ENCODE measurements at regions not wholly inside any gene's neighbourhood (a gene's known extent, or its start where the extent isn't known, plus 50 kb on each side); places are given as distances from the start of the nearest gene placed in this dataset.

DNA sequence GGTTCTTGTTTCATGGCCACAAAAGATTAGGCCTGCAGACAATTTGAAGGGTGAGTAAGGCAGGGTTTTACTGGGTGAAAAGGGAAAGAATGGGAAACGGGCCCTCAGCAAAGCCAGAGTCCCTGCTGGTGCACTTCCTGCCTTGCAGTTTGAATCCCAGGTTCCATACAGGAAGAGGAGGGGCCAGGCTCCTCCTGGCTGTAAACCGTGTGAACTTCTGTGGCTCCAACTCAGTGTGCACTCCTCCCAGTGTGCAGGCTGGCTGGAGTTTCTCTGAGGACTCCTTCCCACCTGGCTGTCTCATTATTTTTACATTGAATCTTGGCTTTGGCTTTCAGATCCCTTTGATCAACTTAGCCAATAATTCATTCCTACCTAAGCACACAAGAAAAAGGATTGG, 367.1 kb upstream of the KLF4 start (continued):
- TF ChIP-seq, protein P1, sequence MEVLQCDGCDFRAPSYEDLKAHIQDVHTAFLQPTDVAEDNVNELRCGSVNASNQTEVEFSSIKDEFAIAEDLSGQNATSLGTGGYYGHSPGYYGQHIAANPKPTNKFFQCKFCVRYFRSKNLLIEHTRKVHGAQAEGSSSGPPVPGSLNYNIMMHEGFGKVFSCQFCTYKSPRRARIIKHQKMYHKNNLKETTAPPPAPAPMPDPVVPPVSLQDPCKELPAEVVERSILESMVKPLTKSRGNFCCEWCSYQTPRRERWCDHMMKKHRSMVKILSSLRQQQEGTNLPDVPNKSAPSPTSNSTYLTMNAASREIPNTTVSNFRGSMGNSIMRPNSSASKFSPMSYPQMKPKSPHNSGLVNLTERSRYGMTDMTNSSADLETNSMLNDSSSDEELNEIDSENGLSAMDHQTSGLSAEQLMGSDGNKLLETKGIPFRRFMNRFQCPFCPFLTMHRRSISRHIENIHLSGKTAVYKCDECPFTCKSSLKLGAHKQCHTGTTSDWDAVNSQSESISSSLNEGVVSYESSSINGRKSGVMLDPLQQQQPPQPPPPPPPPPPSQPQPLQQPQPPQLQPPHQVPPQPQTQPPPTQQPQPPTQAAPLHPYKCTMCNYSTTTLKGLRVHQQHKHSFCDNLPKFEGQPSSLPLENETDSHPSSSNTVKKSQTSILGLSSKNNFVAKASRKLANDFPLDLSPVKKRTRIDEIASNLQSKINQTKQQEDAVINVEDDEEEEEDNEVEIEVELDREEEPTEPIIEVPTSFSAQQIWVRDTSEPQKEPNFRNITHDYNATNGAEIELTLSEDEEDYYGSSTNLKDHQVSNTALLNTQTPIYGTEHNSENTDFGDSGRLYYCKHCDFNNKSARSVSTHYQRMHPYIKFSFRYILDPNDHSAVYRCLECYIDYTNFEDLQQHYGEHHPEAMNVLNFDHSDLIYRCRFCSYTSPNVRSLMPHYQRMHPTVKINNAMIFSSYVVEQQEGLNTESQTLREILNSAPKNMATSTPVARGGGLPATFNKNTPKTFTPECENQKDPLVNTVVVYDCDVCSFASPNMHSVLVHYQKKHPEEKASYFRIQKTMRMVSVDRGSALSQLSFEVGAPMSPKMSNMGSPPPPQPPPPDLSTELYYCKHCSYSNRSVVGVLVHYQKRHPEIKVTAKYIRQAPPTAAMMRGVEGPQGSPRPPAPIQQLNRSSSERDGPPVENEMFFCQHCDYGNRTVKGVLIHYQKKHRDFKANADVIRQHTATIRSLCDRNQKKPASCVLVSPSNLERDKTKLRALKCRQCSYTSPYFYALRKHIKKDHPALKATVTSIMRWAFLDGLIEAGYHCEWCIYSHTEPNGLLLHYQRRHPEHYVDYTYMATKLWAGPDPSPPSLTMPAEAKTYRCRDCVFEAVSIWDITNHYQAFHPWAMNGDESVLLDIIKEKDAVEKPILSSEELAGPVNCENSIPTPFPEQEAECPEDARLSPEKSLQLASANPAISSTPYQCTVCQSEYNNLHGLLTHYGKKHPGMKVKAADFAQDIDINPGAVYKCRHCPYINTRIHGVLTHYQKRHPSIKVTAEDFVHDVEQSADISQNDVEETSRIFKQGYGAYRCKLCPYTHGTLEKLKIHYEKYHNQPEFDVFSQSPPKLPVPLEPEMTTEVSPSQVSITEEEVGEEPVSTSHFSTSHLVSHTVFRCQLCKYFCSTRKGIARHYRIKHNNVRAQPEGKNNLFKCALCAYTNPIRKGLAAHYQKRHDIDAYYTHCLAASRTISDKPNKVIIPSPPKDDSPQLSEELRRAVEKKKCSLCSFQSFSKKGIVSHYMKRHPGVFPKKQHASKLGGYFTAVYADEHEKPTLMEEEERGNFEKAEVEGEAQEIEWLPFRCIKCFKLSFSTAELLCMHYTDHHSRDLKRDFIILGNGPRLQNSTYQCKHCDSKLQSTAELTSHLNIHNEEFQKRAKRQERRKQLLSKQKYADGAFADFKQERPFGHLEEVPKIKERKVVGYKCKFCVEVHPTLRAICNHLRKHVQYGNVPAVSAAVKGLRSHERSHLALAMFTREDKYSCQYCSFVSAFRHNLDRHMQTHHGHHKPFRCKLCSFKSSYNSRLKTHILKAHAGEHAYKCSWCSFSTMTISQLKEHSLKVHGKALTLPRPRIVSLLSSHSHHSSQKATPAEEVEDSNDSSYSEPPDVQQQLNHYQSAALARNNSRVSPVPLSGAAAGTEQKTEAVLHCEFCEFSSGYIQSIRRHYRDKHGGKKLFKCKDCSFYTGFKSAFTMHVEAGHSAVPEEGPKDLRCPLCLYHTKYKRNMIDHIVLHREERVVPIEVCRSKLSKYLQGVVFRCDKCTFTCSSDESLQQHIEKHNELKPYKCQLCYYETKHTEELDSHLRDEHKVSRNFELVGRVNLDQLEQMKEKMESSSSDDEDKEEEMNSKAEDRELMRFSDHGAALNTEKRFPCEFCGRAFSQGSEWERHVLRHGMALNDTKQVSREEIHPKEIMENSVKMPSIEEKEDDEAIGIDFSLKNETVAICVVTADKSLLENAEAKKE (CRISPR knock-in tag; IDR thresholded peaks at IDR 0.05), result no peak
- no peak for TF ChIP-seq ZNF114 (CRISPR knock-in tag; IDR thresholded peaks at IDR 0.05)

DNA sequence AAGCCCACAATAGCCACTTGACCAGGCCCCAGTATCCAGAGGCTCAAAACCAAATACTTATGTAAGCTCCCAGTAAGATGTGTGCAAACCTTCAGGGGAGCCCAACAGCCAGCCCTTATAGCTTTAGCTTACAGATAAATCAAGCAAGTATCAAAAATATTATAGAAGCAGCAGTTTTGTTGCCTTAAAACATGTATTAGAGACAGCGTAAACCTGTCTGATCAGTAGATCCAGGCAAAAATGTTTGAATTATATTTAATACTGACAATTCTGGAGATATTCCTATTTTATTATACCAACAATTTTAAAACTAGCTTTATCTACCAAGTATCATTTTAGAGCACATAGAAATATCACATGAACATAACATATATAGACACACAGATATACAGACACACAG, 365.6 kb upstream of the KLF4 start:
- Mint-ChIP-seq H3K36me3 (ENCODE audit: low read depth) (peaks cover 7% of the 10 kb centered on the region; the same call in 2 of the 3 replicates), H3K4me3 (no peak overlapping the region), H3K4me1 (no peaks in the 10 kb centered on the region), H3K9me3 (peaks cover 12% of the 10 kb centered on the region; the same call in 2 of the 3 replicates), H3K27ac (no peak overlapping the region), H3K27me3 (ENCODE audit: insufficient read depth, low read depth, poor library complexity) (no peaks in the 10 kb centered on the region)
- H3K27ac ChIP-seq (ENCODE audit: low read depth), result no peak overlapping the region
- H3K4me3 ChIP-seq, result no peak overlapping the region
- H3K4me2 ChIP-seq, result no peak overlapping the region
- DNase-seq (ENCODE audit: low spot score) (no peak), ATAC-seq (no peak)
- TF ChIP-seq POLR2AphosphoS5 (IDR thresholded peaks at IDR 0.05; ENCODE audit: low read depth), result no peak
- no peak for TF ChIP-seq ZNF331 (CRISPR knock-in tag; IDR thresholded peaks at IDR 0.05; ENCODE audit: low read depth)
- H3K4me1 ChIP-seq (ENCODE audit: insufficient read depth), result no peaks in the 10 kb centered on the region
- H3F3A ChIP-seq (replicated peaks; ENCODE audit: low read depth), result no peaks in the 10 kb centered on the region
- H3K9me2 ChIP-seq (ENCODE audit: insufficient read depth), result no peaks in the 10 kb centered on the region
- H4K20me1 ChIP-seq (replicated peaks; ENCODE audit: insufficient read depth), result no peaks in the 10 kb centered on the region
- peaks cover 14% of the 10 kb centered on the region; the same call in 1 of the 2 replicates for H3K36me3 ChIP-seq (ENCODE audit: insufficient read depth)
- H3K79me2 ChIP-seq (replicated peaks; ENCODE audit: insufficient read depth), result no peaks in the 10 kb centered on the region
- no peak overlapping the region for H2AFZ ChIP-seq
- no peaks in the 10 kb centered on the region for H3K27me3 ChIP-seq (ENCODE audit: insufficient read depth)

DNA sequence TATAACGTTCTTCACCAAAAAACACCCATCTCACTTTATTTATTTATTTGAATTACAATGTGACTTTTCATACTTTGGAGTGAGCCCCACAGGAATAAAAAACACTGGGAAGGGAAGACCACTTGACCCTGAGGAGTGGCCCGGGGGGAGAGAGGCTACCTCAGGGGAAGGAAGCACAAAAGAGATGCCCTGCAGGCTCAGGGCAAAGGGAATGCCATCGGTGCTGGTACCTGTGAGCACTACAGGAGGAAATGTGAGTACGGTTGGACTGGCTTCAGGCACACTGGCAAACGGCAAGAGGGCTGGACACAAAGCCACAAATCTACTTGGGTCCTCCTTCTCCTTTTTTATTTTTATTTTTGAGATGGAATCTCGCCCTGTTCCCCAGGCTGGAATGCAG, 363.9 kb upstream of the KLF4 start:
- H3K27ac ChIP-seq (ENCODE audit: low read depth), result no peak overlapping the region
- H3F3A ChIP-seq (replicated peaks; ENCODE audit: low read depth), result no peaks in the 10 kb centered on the region
- H3K4me3 ChIP-seq, result no peak overlapping the region
- Mint-ChIP-seq H3K36me3 (ENCODE audit: low read depth) (peaks cover 7% of the 10 kb centered on the region; the same call in 2 of the 3 replicates), H3K9me3 (peaks cover 12% of the 10 kb centered on the region; the same call in 2 of the 3 replicates), H3K4me3 (no peak overlapping the region), H3K27me3 (ENCODE audit: insufficient read depth, low read depth, poor library complexity) (no peaks in the 10 kb centered on the region), H3K4me1 (0 out of 3 replicates have a peak, but pooled peaks cover 3% of the 10 kb centered on the region), H3K27ac (no peak overlapping the region)
- H2AFZ ChIP-seq, result no peak overlapping the region
- no peak for DNase-seq (ENCODE audit: low spot score)
- H4K20me1 ChIP-seq (replicated peaks; ENCODE audit: insufficient read depth), result no peaks in the 10 kb centered on the region
- peaks cover 6% of the 10 kb centered on the region; the same call in 1 of the 2 replicates for H3K9me2 ChIP-seq (ENCODE audit: insufficient read depth)
- no peak overlapping the region for H3K4me2 ChIP-seq
- H3K79me2 ChIP-seq (replicated peaks; ENCODE audit: insufficient read depth), result no peaks in the 10 kb centered on the region
- no peaks in the 10 kb centered on the region for H3K4me1 ChIP-seq (ENCODE audit: insufficient read depth)
- H3K36me3 ChIP-seq (ENCODE audit: insufficient read depth), result peaks cover 14% of the 10 kb centered on the region; the same call in 1 of the 2 replicates
- H3K27me3 ChIP-seq (ENCODE audit: insufficient read depth), result no peaks in the 10 kb centered on the region
- no peak for ATAC-seq
- TF ChIP-seq STAT1 (IDR thresholded peaks at IDR 0.05; ENCODE audit: unreplicated experiment) (no peak), EZH2phosphoT487 (IDR thresholded peaks at IDR 0.05; ENCODE audit: unreplicated experiment) (no peak), JUNB (IDR thresholded peaks at IDR 0.05; ENCODE audit: unreplicated experiment) (no peak), ZNF331 (CRISPR knock-in tag; IDR thresholded peaks at IDR 0.05; ENCODE audit: low read depth) (no peak), CREB1 (CRISPR knock-in tag; IDR thresholded peaks at IDR 0.05; ENCODE audit: low read depth) (no peak), NANOG (IDR thresholded peaks at IDR 0.05; ENCODE audit: borderline replicate concordance) (no peak), REST (IDR thresholded peaks at IDR 0.05; ENCODE audit: unreplicated experiment) (no peak)
- TF ChIP-seq, protein P2, sequence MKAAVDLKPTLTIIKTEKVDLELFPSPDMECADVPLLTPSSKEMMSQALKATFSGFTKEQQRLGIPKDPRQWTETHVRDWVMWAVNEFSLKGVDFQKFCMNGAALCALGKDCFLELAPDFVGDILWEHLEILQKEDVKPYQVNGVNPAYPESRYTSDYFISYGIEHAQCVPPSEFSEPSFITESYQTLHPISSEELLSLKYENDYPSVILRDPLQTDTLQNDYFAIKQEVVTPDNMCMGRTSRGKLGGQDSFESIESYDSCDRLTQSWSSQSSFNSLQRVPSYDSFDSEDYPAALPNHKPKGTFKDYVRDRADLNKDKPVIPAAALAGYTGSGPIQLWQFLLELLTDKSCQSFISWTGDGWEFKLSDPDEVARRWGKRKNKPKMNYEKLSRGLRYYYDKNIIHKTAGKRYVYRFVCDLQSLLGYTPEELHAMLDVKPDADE (IDR thresholded peaks at IDR 0.05), result no peak

Data from GM23338 (cell line).